KOPT-K1 (cell line): ENCODE measurements at regions not wholly inside any gene's neighbourhood (a gene's known extent, or its start where the extent isn't known, plus 50 kb on each side); places are given as distances from the start of the nearest gene placed in this dataset.

Experiments
- H3K27ac ChIP-seq: fragments of 200-600 bp; sonication (generic); 2 replicates; pipeline ENCODE4 v1.5.1; 2016; ENCODE audit warnings: antibody characterized with exemption, mild to moderate bottlenecking, low read depth, low read length; ENCODE audit not compliant: poor library complexity, severe bottlenecking
- H3K36me3 ChIP-seq: fragments of 200-600 bp; sonication (generic); 2 replicates; pipeline ENCODE4 v1.5.1; 2017; ENCODE audit warnings: antibody characterized with exemption, mild to moderate bottlenecking, low read length, moderate library complexity; ENCODE audit not compliant: insufficient read depth
- H3K9me3 ChIP-seq: fragments of 200-600 bp; sonication (generic); 2 replicates; pipeline ENCODE4 v1.5.1; 2017; ENCODE audit warnings: antibody characterized with exemption, low read length, mild to moderate bottlenecking; ENCODE audit not compliant: insufficient read depth, poor library complexity, severe bottlenecking

DNA sequence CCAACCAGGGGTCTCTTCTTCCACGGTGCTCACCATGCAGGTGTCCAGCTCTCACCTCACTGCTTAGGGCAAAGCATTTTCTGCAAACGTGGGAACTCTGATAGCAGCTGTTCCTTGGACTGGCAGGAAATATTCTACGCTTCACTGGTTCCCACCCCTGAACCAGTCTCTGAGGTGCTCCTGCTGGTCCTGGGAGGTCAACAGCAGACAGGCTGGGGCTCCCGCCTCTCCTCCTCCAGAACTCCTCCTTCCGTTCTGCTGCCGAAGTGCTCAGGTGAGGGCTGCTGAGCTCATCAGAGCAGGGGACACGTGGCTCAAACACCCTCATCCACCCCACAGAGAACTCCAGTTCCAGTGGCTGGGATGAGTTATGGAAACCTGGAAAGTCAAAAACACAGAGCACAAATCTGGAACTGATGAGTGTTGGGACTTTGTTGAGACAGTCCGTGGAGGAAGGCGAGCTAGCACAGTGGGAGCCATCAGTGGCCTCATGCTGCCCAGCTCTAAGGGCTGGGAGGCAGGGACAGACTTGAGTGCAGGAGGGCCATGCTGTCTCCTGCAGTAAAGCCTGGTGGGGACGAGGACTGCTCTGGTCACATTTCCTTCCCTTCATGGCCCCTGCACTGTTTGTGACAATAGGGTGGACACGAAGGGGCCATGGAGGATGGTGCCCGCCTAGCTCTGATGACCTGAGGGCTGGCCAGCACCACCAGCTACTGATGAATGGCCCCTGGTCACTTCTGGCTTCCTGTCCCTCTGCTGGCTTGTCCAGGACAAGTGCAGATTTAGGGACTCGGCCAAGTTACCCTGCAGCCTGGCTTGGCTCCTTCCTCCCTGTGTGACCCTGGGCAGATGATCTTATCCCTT lies 137.8 kb downstream of the KLF13 start:
- H3K9me3 ChIP-seq: no peaks in the 10 kb centered on the region
- H3K27ac ChIP-seq: no peak overlapping the region
- H3K36me3 ChIP-seq: no peaks in the 10 kb centered on the region

DNA sequence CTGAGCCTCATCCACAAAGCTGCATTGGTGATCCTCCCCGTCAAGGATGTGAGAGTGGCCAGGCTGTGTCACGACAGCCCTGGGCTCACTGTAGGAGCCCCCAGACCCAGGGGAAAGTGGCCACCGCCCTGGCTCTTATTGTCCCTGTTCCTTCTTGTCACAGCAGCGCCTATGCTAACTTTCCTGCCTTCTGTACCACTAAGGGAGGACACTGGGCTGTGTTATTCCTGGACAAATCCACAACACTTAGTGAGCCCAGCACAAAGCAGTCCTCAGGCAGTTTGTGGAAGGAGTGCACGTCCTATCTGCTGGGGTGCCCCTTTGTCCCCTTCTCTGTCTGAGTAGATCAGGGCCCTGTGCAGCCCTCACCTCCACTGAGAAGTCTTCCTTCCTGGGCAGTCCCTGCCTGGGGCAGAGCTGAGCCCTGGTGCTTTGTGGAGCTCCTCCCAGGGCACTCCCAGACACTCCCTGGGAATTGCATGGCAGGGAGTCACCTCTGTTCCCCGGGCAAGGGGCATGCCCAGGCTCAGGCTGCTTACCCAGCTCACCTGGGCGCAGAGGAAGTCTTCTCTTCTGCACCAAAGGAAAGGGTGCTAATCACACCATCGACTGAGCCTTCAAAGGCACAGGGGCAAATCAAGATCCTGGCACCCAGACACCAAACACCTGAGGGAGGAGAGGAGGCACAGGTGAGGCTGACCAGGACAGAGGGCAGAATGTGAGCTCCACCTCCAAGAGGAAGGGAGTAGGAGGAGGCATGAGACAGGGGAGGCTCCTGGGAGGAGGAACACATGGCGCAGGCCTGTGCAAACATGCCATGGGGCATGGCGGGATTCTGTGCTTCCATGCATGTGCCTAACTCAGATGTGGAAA lies 138.7 kb downstream of the KLF13 start:
- Histone ChIP-seq H3K27ac (no peak overlapping the region), H3K36me3 (no peaks in the 10 kb centered on the region), H3K9me3 (no peaks in the 10 kb centered on the region)

DNA sequence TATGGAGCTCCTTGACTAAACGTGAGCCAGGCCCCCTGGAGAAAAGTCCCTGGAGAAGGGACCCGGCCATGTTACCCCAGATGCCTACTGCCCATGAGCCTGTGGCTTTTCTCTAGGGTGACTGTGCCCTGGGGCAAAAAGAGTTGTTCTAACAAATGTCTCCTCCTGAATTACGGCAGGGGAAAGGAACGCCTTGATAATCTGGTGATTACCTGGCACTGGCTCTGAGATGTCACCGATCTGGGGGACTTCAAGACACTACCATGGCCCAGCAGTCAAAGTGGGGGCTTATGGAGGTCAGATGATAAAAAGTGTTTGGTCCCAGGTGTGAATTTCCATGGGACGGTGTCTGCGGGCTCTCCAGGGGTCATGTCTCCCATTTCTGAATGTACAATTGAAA lies 140.7 kb downstream of the KLF13 start:
- Histone ChIP-seq H3K36me3 (no peaks in the 10 kb centered on the region), H3K9me3 (no peaks in the 10 kb centered on the region), H3K27ac (no peak overlapping the region)

DNA sequence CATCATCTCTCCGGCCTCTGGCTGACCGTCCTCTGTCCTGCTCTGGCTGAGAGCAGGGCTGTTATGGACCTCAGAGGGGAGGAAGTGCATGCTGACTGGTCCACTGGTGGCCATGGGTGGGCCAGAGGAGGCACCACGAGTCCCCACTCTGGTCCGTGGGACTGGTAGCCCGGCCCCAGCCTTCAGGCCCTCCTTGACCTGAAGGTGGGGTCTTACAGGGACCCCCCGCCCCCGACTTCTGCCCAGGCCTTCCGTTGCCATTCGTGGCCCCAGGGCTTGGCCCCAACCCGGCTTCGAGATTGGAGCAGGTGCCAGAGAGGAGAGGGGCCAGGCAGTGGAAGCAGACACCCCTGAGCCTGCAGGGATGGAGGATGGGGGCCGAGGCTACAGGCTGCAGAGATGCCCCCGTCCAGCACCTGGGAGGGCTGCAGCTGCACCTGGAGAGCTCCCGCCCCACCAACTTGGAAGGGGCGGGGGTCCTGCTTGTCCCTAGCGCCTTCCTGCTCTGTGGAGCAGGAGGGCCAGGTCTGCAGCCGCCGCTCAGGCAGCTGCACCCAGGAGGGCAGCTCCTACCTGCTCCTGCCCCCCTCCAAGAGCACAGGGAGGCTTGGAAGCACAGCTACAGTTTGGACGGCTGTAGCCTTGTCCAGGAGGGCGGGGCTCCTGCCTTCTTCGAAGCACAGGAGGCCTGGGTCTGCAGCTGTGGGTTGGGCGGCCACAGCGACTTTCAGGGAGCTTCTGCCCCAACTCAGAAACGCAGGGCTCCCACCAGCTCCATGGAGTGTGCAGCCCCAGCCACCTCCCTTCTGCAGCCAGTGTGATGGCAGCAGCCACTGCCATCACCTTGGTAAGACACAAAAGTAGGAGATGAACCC lies 142.5 kb downstream of the KLF13 start:
- no peaks in the 10 kb centered on the region for H3K9me3 ChIP-seq
- no peaks in the 10 kb centered on the region for H3K36me3 ChIP-seq
- H3K27ac ChIP-seq: no peak overlapping the region

DNA sequence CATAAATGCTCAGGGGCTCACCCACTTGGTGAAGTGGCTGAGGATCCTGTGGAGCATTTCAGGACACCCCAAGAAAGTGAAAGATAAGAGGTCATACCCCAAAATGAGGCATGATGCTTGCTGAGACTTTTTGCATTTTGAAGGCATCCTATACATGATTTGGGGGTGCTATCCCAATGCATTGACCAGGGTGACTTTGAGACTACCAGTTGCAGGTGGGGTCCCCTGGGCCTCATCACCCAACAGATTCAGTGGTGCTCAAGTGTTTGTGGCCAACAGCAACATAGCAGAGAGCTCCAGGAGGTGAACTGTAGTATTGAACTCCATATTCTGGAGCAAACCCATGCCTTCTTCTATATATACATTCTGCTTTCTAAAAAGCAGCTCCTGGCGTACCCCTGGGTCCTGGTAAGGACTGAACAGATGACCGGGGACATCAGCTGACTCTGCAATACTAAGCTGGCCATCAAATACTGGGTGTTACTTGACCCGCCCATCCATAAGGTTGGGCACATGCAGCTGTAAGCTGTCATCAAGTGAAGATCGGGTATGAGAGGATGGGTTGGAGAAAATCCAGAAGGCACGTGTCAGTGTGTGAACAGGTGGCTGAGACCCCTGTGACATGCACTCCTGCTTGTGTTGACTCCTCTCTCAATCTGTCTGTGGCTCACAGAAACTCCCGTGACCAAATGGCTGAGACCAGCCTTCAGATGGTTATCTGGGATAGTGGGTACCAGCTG lies 143.3 kb downstream of the KLF13 start:
- no peaks in the 10 kb centered on the region for H3K36me3 ChIP-seq
- H3K27ac ChIP-seq: no peak overlapping the region
- H3K9me3 ChIP-seq: no peaks in the 10 kb centered on the region

DNA sequence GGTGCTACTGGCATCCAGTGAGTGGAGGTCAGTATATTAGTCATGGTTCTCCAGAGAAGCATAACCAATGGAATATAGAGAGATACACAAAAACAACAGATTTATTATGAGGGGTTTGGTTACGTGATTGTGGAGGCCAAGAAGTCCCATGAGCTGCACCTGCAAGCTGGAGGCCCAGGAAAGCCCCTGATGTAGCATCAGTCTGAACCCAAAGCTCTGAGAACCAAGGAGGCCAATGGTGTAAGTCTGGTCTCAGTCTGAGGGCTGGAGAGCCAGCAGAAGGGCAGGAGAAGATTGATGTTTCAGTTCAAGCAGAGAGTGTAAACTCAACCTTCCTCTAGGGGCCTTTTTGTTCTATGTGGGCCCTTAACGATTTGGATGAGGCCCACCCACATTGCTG lies 144.1 kb downstream of the KLF13 start:
- H3K9me3 ChIP-seq: no peaks in the 10 kb centered on the region

DNA sequence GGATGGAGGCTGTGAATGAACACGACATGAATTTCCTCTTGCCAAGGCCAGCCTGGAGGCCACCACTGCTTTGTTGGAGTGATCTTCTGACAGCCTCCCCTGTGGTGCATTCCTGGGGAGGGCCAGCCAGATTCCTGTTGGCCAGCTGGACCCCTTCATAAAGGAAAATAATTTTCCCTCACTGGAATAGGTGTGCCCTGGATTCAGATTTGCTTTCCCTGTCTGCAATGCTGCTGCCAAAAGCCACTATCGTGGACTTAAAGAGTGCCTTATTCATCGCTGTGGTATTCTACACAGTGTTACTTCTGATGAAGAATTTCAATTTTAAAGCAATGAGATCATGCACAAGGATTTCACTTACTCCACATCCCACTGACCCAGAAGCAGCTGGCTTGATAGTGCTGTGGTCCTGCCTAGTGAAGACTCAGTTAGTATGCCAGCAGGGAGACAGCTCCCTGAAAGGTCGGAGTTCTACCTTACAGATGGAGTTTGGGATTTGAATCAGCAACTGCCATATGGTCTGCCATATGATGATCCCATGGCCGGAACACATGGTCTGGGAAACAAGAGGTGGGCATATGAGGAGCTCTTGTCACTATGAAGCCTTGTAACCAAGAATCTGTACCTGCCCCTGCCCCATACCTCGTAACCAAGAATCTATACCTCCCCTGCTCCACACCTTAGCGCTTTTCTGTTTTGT lies 145.2 kb downstream of the KLF13 start:
- Histone ChIP-seq H3K9me3 (no peaks in the 10 kb centered on the region), H3K36me3 (no peaks in the 10 kb centered on the region), H3K27ac (no peak overlapping the region)

More for the DNA sequence above, 144.1 kb downstream of the KLF13 start:
- H3K27ac ChIP-seq: no peak overlapping the region
- no peaks in the 10 kb centered on the region for H3K36me3 ChIP-seq

DNA sequence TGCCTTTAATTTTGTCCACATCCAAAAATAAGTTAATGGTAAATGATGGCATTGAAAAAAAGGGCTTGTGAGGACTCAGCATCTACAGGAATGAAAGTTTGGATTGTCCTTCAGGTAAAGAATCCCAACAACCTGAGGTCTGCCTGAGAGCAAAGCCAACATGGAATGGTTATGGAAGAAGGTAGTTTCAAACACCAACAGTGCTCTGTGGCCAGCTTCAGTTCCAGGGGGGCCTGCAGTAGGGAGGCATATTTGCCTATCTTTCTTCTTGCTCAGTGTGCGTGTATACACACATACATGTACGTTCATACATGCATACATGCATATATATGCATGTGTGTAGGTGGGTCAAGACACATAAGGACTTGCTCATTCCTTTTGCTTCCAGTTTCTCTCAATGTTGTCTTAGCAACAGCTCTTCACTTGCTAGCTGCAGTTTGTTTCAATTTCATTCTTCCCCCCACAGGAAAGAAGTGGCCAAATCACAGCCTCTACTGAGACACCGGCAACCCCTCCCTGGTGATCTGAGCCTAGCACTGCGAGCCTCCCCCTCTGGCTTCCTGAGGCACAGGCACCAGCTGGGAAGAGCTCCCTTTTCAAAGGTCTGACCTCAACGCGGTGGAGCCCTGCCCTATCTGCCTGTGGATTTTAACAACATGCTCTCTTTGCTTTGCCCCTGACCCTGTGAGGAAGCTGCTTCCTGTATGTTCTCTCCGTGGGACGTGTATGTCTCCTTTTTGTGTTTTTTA lies 146.2 kb downstream of the KLF13 start:
- no peaks in the 10 kb centered on the region for H3K36me3 ChIP-seq
- H3K9me3 ChIP-seq: no peaks in the 10 kb centered on the region
- no peak overlapping the region for H3K27ac ChIP-seq

DNA sequence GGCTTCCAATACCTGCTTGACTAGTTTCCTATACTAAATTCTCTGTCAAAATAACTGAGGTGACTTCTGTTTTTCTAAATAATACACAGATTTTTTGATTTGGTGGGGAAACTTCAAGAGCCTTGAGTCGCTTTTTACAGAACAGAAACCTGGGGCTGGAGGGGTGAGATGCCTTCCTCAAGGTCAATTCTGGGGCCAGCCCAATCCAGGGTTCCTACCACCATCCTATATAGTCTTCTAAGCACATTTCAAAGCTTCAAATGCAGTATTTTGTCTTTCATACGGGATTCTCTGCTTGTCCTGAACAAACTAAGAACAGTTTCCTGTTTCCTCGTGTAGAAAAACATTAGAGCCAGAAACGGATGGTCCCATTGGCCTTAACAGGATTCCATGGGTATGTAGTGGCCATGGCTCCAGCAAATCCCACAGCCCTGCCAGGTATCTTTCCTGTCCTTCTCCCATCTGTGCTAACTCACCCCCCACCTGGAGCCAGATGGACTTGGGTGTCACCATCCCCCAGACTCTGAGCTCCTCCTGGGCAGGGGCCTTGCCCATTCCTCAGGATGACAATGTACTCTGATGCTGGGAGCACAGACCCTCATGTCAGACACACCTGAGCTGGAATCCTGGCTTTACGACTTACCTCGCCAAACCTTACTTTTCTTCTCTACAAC lies 146.9 kb downstream of the KLF13 start:
- H3K36me3 ChIP-seq: no peaks in the 10 kb centered on the region
- H3K27ac ChIP-seq: no peak overlapping the region
- no peaks in the 10 kb centered on the region for H3K9me3 ChIP-seq

DNA sequence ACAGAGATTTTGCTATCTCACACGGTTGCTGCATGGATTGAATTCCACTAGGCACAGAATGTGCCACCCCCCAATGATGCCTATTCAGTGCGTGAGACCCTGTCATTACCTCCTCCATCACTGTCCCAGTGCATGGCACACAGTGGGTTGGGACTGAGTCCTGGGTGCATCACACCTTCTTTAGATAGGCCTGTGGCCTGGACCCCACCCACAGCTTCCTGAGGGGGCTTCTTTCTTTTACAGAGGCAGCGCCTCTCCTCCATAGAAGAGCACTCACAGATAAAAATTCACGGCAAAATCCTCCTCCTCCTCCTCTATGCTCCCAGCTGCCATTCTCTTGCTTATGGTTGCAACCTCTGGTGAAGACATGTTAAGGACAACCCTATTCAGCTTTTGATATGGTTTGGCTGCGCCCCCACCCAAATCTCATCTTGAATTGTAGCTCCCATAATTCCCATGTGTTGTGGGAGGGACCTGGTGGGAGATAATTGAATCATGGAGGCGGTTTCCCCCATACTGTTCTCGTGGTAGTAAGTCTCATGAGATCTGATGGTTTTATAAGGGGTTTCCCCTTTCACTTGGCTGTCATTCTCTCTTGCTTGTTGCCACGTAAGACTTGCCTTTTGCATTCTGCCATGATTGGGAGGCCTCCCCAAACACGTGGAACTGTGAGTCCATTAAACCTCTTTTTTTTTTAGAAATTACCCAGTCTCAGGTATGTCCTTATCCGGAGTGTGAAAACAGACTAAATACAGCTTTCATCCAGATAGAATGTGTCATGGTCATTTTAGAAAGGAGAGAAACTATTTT lies 147.6 kb downstream of the KLF13 start:
- no peak overlapping the region for H3K27ac ChIP-seq
- no peaks in the 10 kb centered on the region for H3K9me3 ChIP-seq
- H3K36me3 ChIP-seq: no peaks in the 10 kb centered on the region

DNA sequence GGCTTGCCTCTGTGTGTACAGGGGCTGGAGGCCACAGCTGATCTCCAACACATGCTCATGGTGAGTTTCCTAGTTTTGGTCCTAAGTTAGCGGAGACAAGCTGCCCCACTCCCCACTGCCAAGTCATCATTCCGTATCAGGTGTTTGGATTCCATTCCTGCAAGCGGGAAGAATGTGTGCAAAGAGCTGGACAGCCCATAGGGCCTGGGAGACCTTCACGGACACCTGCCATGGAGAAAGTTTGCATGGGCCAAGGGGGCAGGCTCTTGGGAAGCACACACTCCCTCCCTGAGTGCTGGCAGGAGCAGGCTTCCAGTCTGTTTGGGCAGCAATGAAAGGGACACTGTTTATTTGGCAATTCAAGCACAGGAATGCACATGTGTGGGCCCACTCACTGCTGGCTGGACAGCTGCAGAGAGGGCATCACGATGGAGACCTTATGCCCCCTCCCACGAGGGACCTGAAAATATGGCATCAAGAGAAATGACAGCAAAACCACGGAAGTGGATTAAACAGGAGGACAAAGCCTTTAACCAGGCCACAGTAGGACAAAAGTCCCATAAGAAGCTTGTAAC lies 149.7 kb downstream of the KLF13 start:
- Histone ChIP-seq H3K9me3 (no peaks in the 10 kb centered on the region), H3K36me3 (no peaks in the 10 kb centered on the region), H3K27ac (no peak overlapping the region)

DNA sequence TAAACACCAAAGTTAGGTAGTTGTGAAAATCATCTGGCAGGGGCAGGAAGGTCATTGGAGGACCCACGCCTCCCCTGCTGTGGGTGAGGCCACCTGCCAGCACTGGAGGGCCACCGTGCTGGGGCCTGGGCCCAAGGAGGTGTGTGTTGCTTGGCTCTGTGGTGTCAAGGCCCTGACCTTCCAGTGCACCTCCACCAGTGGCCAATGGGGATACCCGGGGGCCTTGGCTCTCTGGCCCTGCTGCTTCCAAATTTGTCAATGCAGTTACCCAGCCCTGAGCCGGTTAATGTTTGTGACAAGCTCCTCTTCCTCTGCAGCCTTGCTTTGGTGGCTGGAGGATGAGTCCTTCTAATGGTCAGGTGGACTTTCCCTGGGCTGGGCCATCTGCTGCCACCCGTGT lies 150.2 kb downstream of the KLF13 start:
- H3K9me3 ChIP-seq: no peaks in the 10 kb centered on the region
- H3K36me3 ChIP-seq: no peaks in the 10 kb centered on the region
- no peak overlapping the region for H3K27ac ChIP-seq
